Body of pancreas (tissue), 4 donors: ENCODE measurements at regions not wholly inside any gene's neighbourhood (a gene's known extent, or its start where the extent isn't known, plus 50 kb on each side); places are given as distances from the start of the nearest gene placed in this dataset.

Experiments used
- ATAC-seq: fragments of 150-250 bp; one replicate; pipeline ENCODE4 v1.9.1; 2016
- DNase-seq, 4 donors: peaks; one replicate each; pipeline ENCODE4 v3.0.0-alpha.2; 2019
- H3K27ac ChIP-seq, 4 donors: fragments of 200-600 bp; sonication (generic); 1 replicate in 3 of 4; 2 replicates in 1 of 4; pipeline versions ENCODE4 v1.5.1 to v1.6.1; 2016 to 2019; ENCODE audit warnings: mild to moderate bottlenecking in 1 of 4, mixed read lengths in 1 of 4, moderate library complexity in 1 of 4
- H3K27me3 ChIP-seq, 2 donors: fragments of 200-600 bp; sonication (generic); one replicate each; pipeline ENCODE4 v1.6.0; 2016; ENCODE audit warnings: mild to moderate bottlenecking in 1 of 2
- H3K36me3 ChIP-seq, 2 donors: fragments of 200-600 bp; sonication (generic); replicated peaks in 1 of 2; 2 replicates each; pipeline ENCODE4 v1.5.1; 2016; ENCODE audit warnings: low read depth in 2 of 2; ENCODE audit not compliant: insufficient read depth in 1 of 2
- H3K4me1 ChIP-seq: fragments of 200-600 bp; sonication (generic); one replicate; pipeline ENCODE4 v1.6.0; 2016
- H3K4me3 ChIP-seq, 2 donors: fragments of 200-600 bp; sonication (generic); 1 replicate in 1 of 2; 2 replicates in 1 of 2; pipeline ENCODE4 v1.5.1; 2016 to 2019
- H3K9me3 ChIP-seq, 3 donors: fragments of 200-600 bp; sonication (generic); 1 replicate in 2 of 3; 2 replicates in 1 of 3; pipeline ENCODE4 v1.5.1; 2016
- CTCF ChIP-seq, 7 experiments: fragments of 450-650 bp in 4 of 7; fragments of 200-600 bp in 3 of 7; sonication (generic) in 3 of 7; IDR thresholded peaks; one replicate each; pipeline ENCODE4 v1.5.1; 2016 to 2019; ENCODE audit warnings: antibody characterized with exemption in 7 of 7
- POLR2A ChIP-seq, 3 donors: fragments of 450-650 bp; IDR thresholded peaks; one replicate each; pipeline ENCODE4 v1.6.1; 2016; ENCODE audit warnings: antibody characterized with exemption in 3 of 3, mild to moderate bottlenecking in 2 of 3
- WGBS, 2 donors: methylation state at CpG; one replicate each; pipeline ENCODE4 v1.1.5; 2017; 5-methylcytosine and 5-hydroxymethylcytosine counted together
- intact Hi-C: fragments of 100-400 bp; cut with DNase I; formaldehyde crosslinking; loops from one replicate; pipeline ENCODE4 v1.15.1; 2023

- TF ChIP-seq POLR2A (IDR thresholded peaks at IDR 0.05) = no peak
- no peak for TF ChIP-seq CTCF (IDR thresholded peaks at IDR 0.05)
- Histone ChIP-seq H3K27me3 (no peaks in the 10 kb centered on the region), H3K36me3 (no peaks in the 10 kb centered on the region), H3K27ac (no peak overlapping the region), H3K9me3 (no peaks in the 10 kb centered on the region), H3K4me1 (no peaks in the 10 kb centered on the region), H3K4me3 (no peak overlapping the region)
- no peak for DNase-seq
- ATAC-seq = no peak
- WGBS, 2 donors = 78 to 87% methylated on average over 3 of the region's 3 CpGs
- intact Hi-C loops = no loop called here
Observed at GRCh38 chr16:72291121-72291520, 119.2 kb upstream of the PMFBP1 start.

- no peak for TF ChIP-seq POLR2A (IDR thresholded peaks at IDR 0.05)
- no peak for TF ChIP-seq CTCF (IDR thresholded peaks at IDR 0.05)
- Histone ChIP-seq H3K36me3 (no peaks in the 10 kb centered on the region), H3K4me3 (no peak overlapping the region), H3K9me3 (no peaks in the 10 kb centered on the region), H3K27me3 (no peaks in the 10 kb centered on the region), H3K4me1 (no peaks in the 10 kb centered on the region), H3K27ac (no peak overlapping the region)
- ATAC-seq = no peak
- DNase-seq = no peak
- intact Hi-C loops = no loop called here
Observed at GRCh38 chr16:72287649-72288048, 115.7 kb upstream of the PMFBP1 start.

GRCh38 chr16:72286936-72287620, 115.1 kb upstream of the PMFBP1 start:
- H3K27ac ChIP-seq = no peak overlapping the region
- no peak for DNase-seq
- ATAC-seq = no peak
- H3K4me3 ChIP-seq = no peak overlapping the region
- WGBS, 2 donors = 93 to 97% methylated on average over 3 of the region's 3 CpGs
- intact Hi-C loops = no loop called here
- no peaks in the 10 kb centered on the region for H3K36me3 ChIP-seq
- TF ChIP-seq CTCF (IDR thresholded peaks at IDR 0.05) = no peak
- TF ChIP-seq POLR2A (IDR thresholded peaks at IDR 0.05) = no peak
- no peaks in the 10 kb centered on the region for H3K9me3 ChIP-seq
- H3K4me1 ChIP-seq = no peaks in the 10 kb centered on the region
- no peaks in the 10 kb centered on the region for H3K27me3 ChIP-seq

- H3K36me3 ChIP-seq = no peaks in the 10 kb centered on the region
- ATAC-seq (no peak), DNase-seq (no peak)
- no peak overlapping the region for H3K27ac ChIP-seq
- no peaks in the 10 kb centered on the region for H3K9me3 ChIP-seq
- TF ChIP-seq POLR2A (IDR thresholded peaks at IDR 0.05) (no peak), CTCF (IDR thresholded peaks at IDR 0.05) (no peak)
- no peak overlapping the region for H3K4me3 ChIP-seq
- no peaks in the 10 kb centered on the region for H3K27me3 ChIP-seq
- 87 to 88% methylated on average over 6 of the region's 6 CpGs for WGBS, 2 donors
- intact Hi-C loops = no loop called here
- H3K4me1 ChIP-seq = no peaks in the 10 kb centered on the region
Observed at GRCh38 chr16:72285728-72286127, 113.8 kb upstream of the PMFBP1 start.

GRCh38 chr16:72285324-72285723, 113.4 kb upstream of the PMFBP1 start:
- 80 to 86% methylated on average over 5 of the region's 5 CpGs for WGBS, 2 donors
- TF ChIP-seq POLR2A (IDR thresholded peaks at IDR 0.05) = no peak
- TF ChIP-seq CTCF (IDR thresholded peaks at IDR 0.05) = no peak
- Histone ChIP-seq H3K4me3 (no peak overlapping the region), H3K9me3 (no peaks in the 10 kb centered on the region), H3K4me1 (no peaks in the 10 kb centered on the region), H3K27me3 (no peaks in the 10 kb centered on the region), H3K27ac (no peak overlapping the region), H3K36me3 (no peaks in the 10 kb centered on the region)
- DNase-seq (no peak), ATAC-seq (no peak)
- intact Hi-C loops = no loop called here
